WTC11 (cell line): ENCODE measurements at regions not wholly inside any gene's neighbourhood (a gene's known extent, or its start where the extent isn't known, plus 50 kb on each side); places are given as distances from the start of the nearest gene placed in this dataset.

Experiments
- ATAC-seq: fragments of 200-7000 bp; cut with Tn5 transposase; 2 replicates; pipeline ENCODE4 v1.10.0; 2021; ENCODE audit warnings: mild to moderate bottlenecking, moderate library complexity
- CTCF ChIA-PET: fragments of 300-600 bp; sonication (Branson Sonifier 250); formaldehyde crosslinking; loops from one replicate; lab custom pipeline; 2021; ENCODE audit warnings: antibody characterized with exemption; lab: Charles Lee
- POLR2A ChIA-PET: fragments of 350-600 bp; sonication (Branson Sonifier 250); formaldehyde crosslinking; loops from one replicate; lab custom pipeline; 2021; ENCODE audit warnings: antibody characterized with exemption; lab: Charles Lee
- DNase-seq: peaks from one replicate; pipeline ENCODE4 v3.0.0; 2021; ENCODE audit warnings: low spot score
- H3K27ac Mint-ChIP-seq: 2 replicates; pipeline ENCODE4 v1.8.0; 2021; ENCODE audit warnings: mixed read lengths
- H3K27me3 Mint-ChIP-seq: 2 replicates; pipeline ENCODE4 v1.8.0; 2021; ENCODE audit warnings: low read depth, mild to moderate bottlenecking, moderate library complexity, mixed read lengths
- H3K36me3 Mint-ChIP-seq: 2 replicates; pipeline ENCODE4 v1.8.0; 2021; ENCODE audit warnings: mixed read lengths
- H3K4me1 Mint-ChIP-seq: 2 replicates; pipeline ENCODE4 v1.8.0; 2022; ENCODE audit warnings: mixed read lengths
- H3K4me3 Mint-ChIP-seq: 2 replicates; pipeline ENCODE4 v1.8.0; 2021; ENCODE audit warnings: mild to moderate bottlenecking, moderate library complexity, mixed read lengths
- H3K9me3 Mint-ChIP-seq: 2 replicates; pipeline ENCODE4 v1.8.0; 2021; ENCODE audit warnings: mixed read lengths
- CBFB ChIP-seq: sonication (generic); formaldehyde crosslinking; IDR thresholded peaks from 2 replicates; pipeline ENCODE4 v1.8.1; 2022; ENCODE audit warnings: mild to moderate bottlenecking, low read depth, missing genetic modification reagents
- FOXP1 ChIP-seq: sonication (generic); formaldehyde crosslinking; IDR thresholded peaks from 2 replicates; pipeline ENCODE4 v1.8.0; 2022; ENCODE audit warnings: missing genetic modification reagents, mild to moderate bottlenecking, moderate library complexity, borderline replicate concordance
- JUN ChIP-seq: sonication (generic); formaldehyde crosslinking; IDR thresholded peaks from 2 replicates; pipeline ENCODE4 v1.8.0; 2023; ENCODE audit warnings: mild to moderate bottlenecking, missing genetic modification reagents
- MYBL2 ChIP-seq: sonication (generic); formaldehyde crosslinking; IDR thresholded peaks from 2 replicates; pipeline ENCODE4 v1.8.1; 2023; ENCODE audit warnings: mild to moderate bottlenecking, moderate library complexity, missing genetic modification reagents
- NFYB ChIP-seq: sonication (generic); formaldehyde crosslinking; conservative IDR thresholded peaks from 2 replicates; pipeline ENCODE4 v1.8.0; 2022; ENCODE audit warnings: low read depth, missing genetic modification reagents
- NR3C1 ChIP-seq: sonication (generic); formaldehyde crosslinking; conservative IDR thresholded peaks from 2 replicates; pipeline ENCODE4 v1.8.1; 2023; ENCODE audit warnings: low read depth, mild to moderate bottlenecking, missing genetic modification reagents
- PRRX2 ChIP-seq: fragments of 250-450 bp; sonication (Bioruptor Pico); IDR thresholded peaks from 2 replicates; pipeline ENCODE4 v1.8.0; 2021; ENCODE audit warnings: mild to moderate bottlenecking
- SMAD3 ChIP-seq: sonication (generic); formaldehyde crosslinking; IDR thresholded peaks from 2 replicates; pipeline ENCODE4 v1.8.0; 2022; ENCODE audit warnings: missing genetic modification reagents, mild to moderate bottlenecking, borderline replicate concordance
- TCF7 ChIP-seq: sonication (generic); formaldehyde crosslinking; IDR thresholded peaks from 2 replicates; pipeline ENCODE4 v1.8.0; 2022; ENCODE audit warnings: mild to moderate bottlenecking, low read depth, missing genetic modification reagents, moderate library complexity
- ZNF121 ChIP-seq: sonication (generic); formaldehyde crosslinking; IDR thresholded peaks from 2 replicates; pipeline ENCODE4 v1.8.0; 2023; ENCODE audit warnings: missing genetic modification reagents
- ZNF232 ChIP-seq: sonication (generic); formaldehyde crosslinking; IDR thresholded peaks from 2 replicates; pipeline ENCODE4 v1.8.0; 2022; ENCODE audit warnings: mild to moderate bottlenecking, missing genetic modification reagents
- ZNF671 ChIP-seq: fragments of 250-450 bp; sonication (Bioruptor Pico); IDR thresholded peaks from 2 replicates; pipeline ENCODE4 v1.8.0; 2021; ENCODE audit warnings: mild to moderate bottlenecking
- TF ChIP-seq, protein P1 (sequence below): fragments of 250-450 bp; sonication (Bioruptor Pico); IDR thresholded peaks from 2 replicates; pipeline ENCODE4 v1.9.0; 2021; ENCODE audit warnings: moderate library complexity, mild to moderate bottlenecking, inconsistent platforms, borderline replicate concordance
- TF ChIP-seq, protein P2 (sequence below): sonication (generic); formaldehyde crosslinking; IDR thresholded peaks from 2 replicates; pipeline ENCODE4 v1.8.0; 2022; ENCODE audit warnings: mild to moderate bottlenecking, missing genetic modification reagents
- TF ChIP-seq, protein P3 (sequence below): sonication (generic); formaldehyde crosslinking; IDR thresholded peaks from 2 replicates; pipeline ENCODE4 v1.8.1; 2022; ENCODE audit warnings: mild to moderate bottlenecking, moderate library complexity, missing genetic modification reagents
- TF ChIP-seq, protein P4 (sequence below): fragments of 250-450 bp; sonication (Bioruptor Pico); conservative IDR thresholded peaks from 2 replicates; pipeline ENCODE4 v1.9.0; 2021; ENCODE audit warnings: mild to moderate bottlenecking
- TF ChIP-seq, protein P5 (sequence below): sonication (generic); formaldehyde crosslinking; IDR thresholded peaks from 2 replicates; pipeline ENCODE4 v1.8.1; 2022; ENCODE audit warnings: low read depth, mild to moderate bottlenecking, moderate library complexity, missing genetic modification reagents, borderline replicate concordance
- TF ChIP-seq, protein P6 (sequence below): fragments of 200-600 bp; IDR thresholded peaks from 2 replicates; pipeline ENCODE4 v1.8.0; 2022; ENCODE audit warnings: antibody characterized with exemption
- TF ChIP-seq, protein P7 (sequence below): sonication (generic); formaldehyde crosslinking; IDR thresholded peaks from 2 replicates; pipeline ENCODE4 v1.8.0; 2022; ENCODE audit warnings: mild to moderate bottlenecking, missing genetic modification reagents

DNA sequence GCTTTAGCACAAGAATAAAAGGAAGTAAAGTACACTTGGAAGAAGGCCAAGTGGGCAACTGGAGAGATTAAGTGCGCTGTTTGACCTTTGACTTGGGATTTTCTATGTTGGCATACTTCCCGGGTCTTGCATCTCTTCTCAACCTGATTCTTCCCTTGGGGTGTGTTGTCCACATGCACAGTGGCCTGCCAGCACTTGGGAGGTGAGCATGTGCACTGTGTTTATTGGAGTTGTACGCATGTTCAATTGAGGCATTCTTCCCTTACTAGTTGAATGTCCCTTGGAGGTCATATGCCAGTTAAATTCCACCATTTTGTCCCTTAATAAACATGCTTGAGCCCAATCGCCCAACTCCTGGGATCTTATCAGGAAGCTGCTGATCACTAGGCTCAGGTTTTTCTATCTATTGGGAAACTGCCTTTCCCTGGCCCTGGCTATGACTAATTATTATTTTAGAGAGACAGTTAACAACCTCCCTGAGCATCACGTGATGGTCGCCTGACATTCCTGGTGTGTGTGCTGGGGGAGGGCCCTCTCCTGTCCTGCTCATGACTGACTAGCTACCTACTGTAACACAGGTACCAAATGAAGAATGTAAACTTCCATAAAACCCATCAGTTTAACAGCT is 62.5 kb upstream of the RAPGEF4 start:
- Mint-ChIP-seq H3K27ac (no peak overlapping the region), H3K9me3 (peaks cover 10% of the 10 kb centered on the region), H3K36me3 (peaks cover 7% of the 10 kb centered on the region), H3K27me3 (peaks cover 30% of the 10 kb centered on the region), H3K4me3 (no peak overlapping the region), H3K4me1 (peaks cover 8% of the 10 kb centered on the region)
- POLR2A ChIA-PET: no interaction called here
- ATAC-seq (no peak), DNase-seq (no peak)
- CTCF ChIA-PET: interaction anchor here (0.6 to 2.9 kb wide), 23 partner anchors 12 to 546 kb away, joined by 3 to 57 read pairs (median 8); no protein-coding TSS in a partner anchor
- TF ChIP-seq PRRX2 (no peak), NR3C1 (no peak), SMAD3 (CRISPR knock-in tag) (no peak), ZNF671 (CRISPR knock-in tag) (no peak), ZNF232 (CRISPR knock-in tag) (no peak), ZNF121 (no peak), JUN (CRISPR knock-in tag) (no peak), NFYB (CRISPR knock-in tag) (no peak), CBFB (no peak), MYBL2 (CRISPR knock-in tag) (no peak)
- TF ChIP-seq, protein P1, sequence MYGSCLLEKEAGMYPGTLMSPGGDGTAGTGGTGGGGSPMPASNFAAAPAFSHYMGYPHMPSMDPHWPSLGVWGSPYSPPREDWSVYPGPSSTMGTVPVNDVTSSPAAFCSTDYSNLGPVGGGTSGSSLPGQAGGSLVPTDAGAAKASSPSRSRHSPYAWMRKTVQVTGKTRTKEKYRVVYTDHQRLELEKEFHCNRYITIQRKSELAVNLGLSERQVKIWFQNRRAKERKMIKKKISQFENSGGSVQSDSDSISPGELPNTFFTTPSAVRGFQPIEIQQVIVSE: no peak
- TF ChIP-seq, protein P2, sequence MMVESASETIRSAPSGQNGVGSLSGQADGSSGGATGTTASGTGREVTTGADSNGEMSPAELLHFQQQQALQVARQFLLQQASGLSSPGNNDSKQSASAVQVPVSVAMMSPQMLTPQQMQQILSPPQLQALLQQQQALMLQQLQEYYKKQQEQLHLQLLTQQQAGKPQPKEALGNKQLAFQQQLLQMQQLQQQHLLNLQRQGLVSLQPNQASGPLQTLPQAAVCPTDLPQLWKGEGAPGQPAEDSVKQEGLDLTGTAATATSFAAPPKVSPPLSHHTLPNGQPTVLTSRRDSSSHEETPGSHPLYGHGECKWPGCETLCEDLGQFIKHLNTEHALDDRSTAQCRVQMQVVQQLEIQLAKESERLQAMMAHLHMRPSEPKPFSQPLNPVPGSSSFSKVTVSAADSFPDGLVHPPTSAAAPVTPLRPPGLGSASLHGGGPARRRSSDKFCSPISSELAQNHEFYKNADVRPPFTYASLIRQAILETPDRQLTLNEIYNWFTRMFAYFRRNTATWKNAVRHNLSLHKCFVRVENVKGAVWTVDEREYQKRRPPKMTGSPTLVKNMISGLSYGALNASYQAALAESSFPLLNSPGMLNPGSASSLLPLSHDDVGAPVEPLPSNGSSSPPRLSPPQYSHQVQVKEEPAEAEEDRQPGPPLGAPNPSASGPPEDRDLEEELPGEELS (CRISPR knock-in tag): no peak
- TF ChIP-seq, protein P3, sequence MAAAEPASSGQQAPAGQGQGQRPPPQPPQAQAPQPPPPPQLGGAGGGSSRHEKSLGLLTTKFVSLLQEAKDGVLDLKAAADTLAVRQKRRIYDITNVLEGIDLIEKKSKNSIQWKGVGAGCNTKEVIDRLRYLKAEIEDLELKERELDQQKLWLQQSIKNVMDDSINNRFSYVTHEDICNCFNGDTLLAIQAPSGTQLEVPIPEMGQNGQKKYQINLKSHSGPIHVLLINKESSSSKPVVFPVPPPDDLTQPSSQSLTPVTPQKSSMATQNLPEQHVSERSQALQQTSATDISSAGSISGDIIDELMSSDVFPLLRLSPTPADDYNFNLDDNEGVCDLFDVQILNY (CRISPR knock-in tag): no peak
- TF ChIP-seq, protein P4, sequence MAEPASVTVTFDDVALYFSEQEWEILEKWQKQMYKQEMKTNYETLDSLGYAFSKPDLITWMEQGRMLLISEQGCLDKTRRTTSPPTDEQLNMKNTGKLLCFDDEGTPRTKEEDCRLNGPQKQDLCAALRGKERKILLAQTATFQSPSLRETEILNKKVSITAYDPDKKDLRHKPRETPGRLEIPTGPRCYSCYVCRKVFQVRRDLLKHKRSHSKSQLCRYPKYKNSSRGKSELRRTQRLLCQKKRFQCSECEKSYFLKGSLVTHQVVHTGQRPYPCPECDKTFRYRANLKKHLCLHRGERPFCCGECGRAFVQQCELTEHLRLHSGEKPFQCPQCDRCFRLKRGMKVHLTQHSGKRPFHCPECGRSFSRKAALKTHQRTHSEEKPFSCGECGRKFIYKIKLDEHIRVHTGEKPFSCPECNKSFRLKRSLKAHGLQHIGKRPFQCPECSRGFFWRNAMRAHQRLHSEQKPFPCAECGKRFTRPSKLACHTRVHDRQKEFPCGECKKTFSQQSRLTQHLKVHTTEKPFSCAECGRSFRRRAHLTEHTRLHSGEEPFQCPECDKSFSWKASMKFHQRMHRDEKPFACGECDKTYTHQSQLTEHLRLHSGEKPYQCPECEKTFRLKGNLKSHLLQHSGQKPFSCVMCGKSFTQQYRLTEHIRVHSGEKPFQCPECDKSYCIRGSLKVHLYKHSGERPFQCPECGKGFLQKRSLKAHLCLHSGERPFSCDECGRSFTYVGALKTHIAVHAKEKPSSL (CRISPR knock-in tag): no peak

DNA sequence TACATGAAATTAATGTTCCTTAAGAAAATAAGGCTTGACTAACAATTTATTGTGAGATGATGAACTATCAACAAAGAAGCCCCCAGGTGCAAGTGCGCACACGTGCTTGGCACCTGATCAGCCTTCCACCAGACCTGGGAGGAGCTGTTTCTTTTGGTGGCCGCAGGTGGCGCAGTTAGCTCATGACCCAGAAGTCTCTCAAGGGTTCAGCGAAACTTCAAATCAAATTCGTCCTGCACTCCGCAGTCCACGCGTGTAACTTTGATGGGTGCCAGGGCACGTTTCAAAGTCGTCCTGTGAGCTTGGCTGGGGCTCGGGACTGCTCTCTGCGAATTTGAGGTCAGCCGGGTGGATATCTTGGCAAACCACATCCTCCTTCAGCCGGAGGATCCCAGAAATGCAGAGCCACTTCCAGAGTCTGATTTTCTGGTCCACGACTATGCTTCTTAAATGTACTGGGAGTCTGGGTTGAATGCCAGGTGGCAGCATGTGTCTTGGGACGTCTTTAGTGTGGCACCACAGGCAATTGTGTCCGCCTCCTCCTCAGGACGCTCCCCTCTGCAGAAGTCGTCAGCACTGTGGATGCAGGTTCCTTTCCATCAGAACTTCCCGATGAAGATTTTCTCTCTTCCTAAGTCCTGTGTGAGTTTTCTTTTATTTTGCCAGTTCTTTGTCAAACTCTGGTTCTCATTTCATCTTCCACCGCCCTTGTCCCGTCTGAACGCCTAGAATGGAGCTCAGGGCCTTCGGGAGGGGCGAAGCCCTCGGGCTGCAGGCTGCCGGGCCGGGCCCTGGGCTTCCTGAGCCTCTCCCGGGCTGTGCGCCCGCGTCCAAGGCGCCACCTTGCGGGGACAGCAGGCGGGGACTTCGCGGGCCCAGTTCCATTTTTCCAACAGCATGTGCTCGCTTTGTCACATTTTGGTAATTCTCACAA is 61.3 kb upstream of the RAPGEF4 start:
- TF ChIP-seq, protein P5, sequence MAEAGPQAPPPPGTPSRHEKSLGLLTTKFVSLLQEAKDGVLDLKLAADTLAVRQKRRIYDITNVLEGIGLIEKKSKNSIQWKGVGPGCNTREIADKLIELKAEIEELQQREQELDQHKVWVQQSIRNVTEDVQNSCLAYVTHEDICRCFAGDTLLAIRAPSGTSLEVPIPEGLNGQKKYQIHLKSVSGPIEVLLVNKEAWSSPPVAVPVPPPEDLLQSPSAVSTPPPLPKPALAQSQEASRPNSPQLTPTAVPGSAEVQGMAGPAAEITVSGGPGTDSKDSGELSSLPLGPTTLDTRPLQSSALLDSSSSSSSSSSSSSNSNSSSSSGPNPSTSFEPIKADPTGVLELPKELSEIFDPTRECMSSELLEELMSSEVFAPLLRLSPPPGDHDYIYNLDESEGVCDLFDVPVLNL (CRISPR knock-in tag): no peak
- TF ChIP-seq FOXP1 (peak; percentile 33; the same call in 1 of the 2 replicates), TCF7 (CRISPR knock-in tag) (no peak)
- TF ChIP-seq, protein P6, sequence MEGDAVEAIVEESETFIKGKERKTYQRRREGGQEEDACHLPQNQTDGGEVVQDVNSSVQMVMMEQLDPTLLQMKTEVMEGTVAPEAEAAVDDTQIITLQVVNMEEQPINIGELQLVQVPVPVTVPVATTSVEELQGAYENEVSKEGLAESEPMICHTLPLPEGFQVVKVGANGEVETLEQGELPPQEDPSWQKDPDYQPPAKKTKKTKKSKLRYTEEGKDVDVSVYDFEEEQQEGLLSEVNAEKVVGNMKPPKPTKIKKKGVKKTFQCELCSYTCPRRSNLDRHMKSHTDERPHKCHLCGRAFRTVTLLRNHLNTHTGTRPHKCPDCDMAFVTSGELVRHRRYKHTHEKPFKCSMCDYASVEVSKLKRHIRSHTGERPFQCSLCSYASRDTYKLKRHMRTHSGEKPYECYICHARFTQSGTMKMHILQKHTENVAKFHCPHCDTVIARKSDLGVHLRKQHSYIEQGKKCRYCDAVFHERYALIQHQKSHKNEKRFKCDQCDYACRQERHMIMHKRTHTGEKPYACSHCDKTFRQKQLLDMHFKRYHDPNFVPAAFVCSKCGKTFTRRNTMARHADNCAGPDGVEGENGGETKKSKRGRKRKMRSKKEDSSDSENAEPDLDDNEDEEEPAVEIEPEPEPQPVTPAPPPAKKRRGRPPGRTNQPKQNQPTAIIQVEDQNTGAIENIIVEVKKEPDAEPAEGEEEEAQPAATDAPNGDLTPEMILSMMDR: peak; percentile 50
- TF ChIP-seq, protein P7, sequence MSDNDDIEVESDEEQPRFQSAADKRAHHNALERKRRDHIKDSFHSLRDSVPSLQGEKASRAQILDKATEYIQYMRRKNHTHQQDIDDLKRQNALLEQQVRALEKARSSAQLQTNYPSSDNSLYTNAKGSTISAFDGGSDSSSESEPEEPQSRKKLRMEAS (CRISPR knock-in tag): peak; percentile 72; the same call in 1 of the 2 replicates
- ChIA-PET CTCF (interaction anchor here (0.6 to 2.9 kb wide), 65 partner anchors 8 to 567 kb away, joined by 3 to 57 read pairs (median 6); partner anchors contain the start of gene PDK1), POLR2A (interaction anchor here (1.1 kb wide), 1 partner anchor 118 kb away, joined by 3 read pairs; the partner anchor contains the start of gene PDK1)
- H3K4me3 Mint-ChIP-seq: peak overlapping the region; percentile 11
- H3K27me3 Mint-ChIP-seq: peaks cover 30% of the 10 kb centered on the region
- no peak overlapping the region for H3K27ac Mint-ChIP-seq
- peak; percentile 100 for ATAC-seq
- peaks cover 10% of the 10 kb centered on the region for H3K9me3 Mint-ChIP-seq
- peaks cover 8% of the 10 kb centered on the region for H3K4me1 Mint-ChIP-seq
- peak; percentile 81 for DNase-seq
- peaks cover 7% of the 10 kb centered on the region for H3K36me3 Mint-ChIP-seq
